Neural cell (in vitro differentiated cells): ENCODE measurements at regions not wholly inside any gene's neighbourhood (a gene's known extent, or its start where the extent isn't known, plus 50 kb on each side); places are given as distances from the start of the nearest gene placed in this dataset.

Source experiments
- H2AFZ ChIP-seq: fragments of 200-600, 300-800 bp; sonication (generic), shearing (Covaris generic); 2 replicates; pipeline ENCODE4 v1.6.0; 2014; ENCODE audit warnings: low read depth, mild to moderate bottlenecking, antibody characterized with exemption, low read length, moderate library complexity
- H3F3A ChIP-seq: fragments of 200-600 bp; shearing (Covaris generic); 2 replicates; pipeline ENCODE4 v1.6.1; 2016; ENCODE audit warnings: mild to moderate bottlenecking, moderate library complexity, mixed read lengths, antibody characterized with exemption, low read length; ENCODE audit not compliant: insufficient read depth, poor library complexity, severe bottlenecking
- H3K27ac ChIP-seq: fragments of 200-600, 300-800 bp; sonication (generic), shearing (Covaris generic); 2 replicates; pipeline ENCODE4 v1.5.1; 2014; ENCODE audit warnings: mild to moderate bottlenecking, low read length, moderate library complexity
- H3K27me3 ChIP-seq: fragments of 300-800, 200-600 bp; sonication (generic), shearing (Covaris generic); 2 replicates; pipeline ENCODE4 v1.6.0; 2014; ENCODE audit warnings: mild to moderate bottlenecking, low read depth, low read length, moderate library complexity; ENCODE audit not compliant: insufficient read depth
- H3K36me3 ChIP-seq: fragments of 300-800, 200-600 bp; sonication (generic), shearing (Covaris generic); 2 replicates; pipeline ENCODE4 v1.5.1; 2014; ENCODE audit warnings: mild to moderate bottlenecking, antibody characterized with exemption, low read length, moderate library complexity; ENCODE audit not compliant: insufficient read depth
- H3K4me2 ChIP-seq: fragments of 300-800, 200-600 bp; sonication (generic), shearing (Covaris generic); 2 replicates; pipeline ENCODE4 v1.6.0; 2014; ENCODE audit warnings: mild to moderate bottlenecking, low read length
- H3K4me3 ChIP-seq: fragments of 300-800, 200-600 bp; sonication (generic), shearing (Covaris generic); 2 replicates; pipeline ENCODE4 v1.5.1; 2014; ENCODE audit warnings: mild to moderate bottlenecking, low read length, moderate library complexity
- H3K79me2 ChIP-seq: fragments of 200-600 bp; shearing (Covaris generic); replicated peaks from 2 replicates; pipeline ENCODE4 v1.6.0; 2014; ENCODE audit warnings: mild to moderate bottlenecking, low read length, moderate library complexity; ENCODE audit not compliant: insufficient read depth
- H3K9ac ChIP-seq: fragments of 300-800, 200-600 bp; sonication (generic), shearing (Covaris generic); 2 replicates; pipeline ENCODE4 v1.6.1; 2016; ENCODE audit warnings: mild to moderate bottlenecking, low read length, mixed read lengths
- H3K9me2 ChIP-seq: fragments of 200-600 bp; shearing (Covaris generic); 2 replicates; pipeline ENCODE4 v1.6.1; 2016; ENCODE audit warnings: mild to moderate bottlenecking, low read length, mixed read lengths; ENCODE audit not compliant: insufficient read depth
- H3K9me3 ChIP-seq: fragments of 200-600, 300-800 bp; sonication (generic), shearing (Covaris generic); 2 replicates; pipeline ENCODE4 v1.6.1; 2016; ENCODE audit warnings: mild to moderate bottlenecking, mixed run types, low read length, moderate library complexity, mixed read lengths
- H4K20me1 ChIP-seq: fragments of 200-600 bp; shearing (Covaris generic); 2 replicates; pipeline ENCODE4 v1.6.1; 2016; ENCODE audit warnings: mild to moderate bottlenecking, mixed run types; ENCODE audit not compliant: insufficient read depth
- CTCF ChIP-seq: fragments of 450-650 bp; IDR thresholded peaks from 2 replicates; pipeline ENCODE4 v1.5.1; 2014; ENCODE audit warnings: antibody characterized with exemption, mild to moderate bottlenecking, moderate library complexity; ENCODE audit not compliant: poor library complexity, severe bottlenecking
- EP300 ChIP-seq: fragments of 450-650 bp; conservative IDR thresholded peaks from 2 replicates; pipeline ENCODE4 v1.6.1; 2014; ENCODE audit warnings: antibody characterized with exemption, mild to moderate bottlenecking, moderate library complexity; ENCODE audit not compliant: poor library complexity, severe bottlenecking
- EZH2 ChIP-seq: fragments of 200-600, 300-800 bp; shearing (Covaris generic), sonication (generic); IDR thresholded peaks from 2 replicates; pipeline ENCODE4 v1.6.1; 2014; ENCODE audit warnings: antibody characterized with exemption, low read length, borderline replicate concordance, mild to moderate bottlenecking; ENCODE audit not compliant: insufficient read depth, poor library complexity, severe bottlenecking
- MXI1 ChIP-seq: fragments of 450-650 bp; conservative IDR thresholded peaks from 2 replicates; pipeline ENCODE4 v1.6.1; 2014; ENCODE audit warnings: antibody characterized with exemption, mild to moderate bottlenecking; ENCODE audit not compliant: poor library complexity, severe bottlenecking
- POLR2AphosphoS5 ChIP-seq: IDR thresholded peaks from 2 replicates; pipeline ENCODE4 v1.6.1; 2012
- RAD21 ChIP-seq: fragments of 450-650 bp; conservative IDR thresholded peaks from 2 replicates; pipeline ENCODE4 v1.6.1; 2014; ENCODE audit warnings: antibody characterized with exemption, mild to moderate bottlenecking, moderate library complexity
- REST ChIP-seq: IDR thresholded peaks from 2 replicates; pipeline ENCODE4 v1.6.1; 2012; ENCODE audit warnings: borderline replicate concordance
- SMC3 ChIP-seq: fragments of 450-650 bp; conservative IDR thresholded peaks from 2 replicates; pipeline ENCODE4 v1.6.1; 2014; ENCODE audit warnings: antibody characterized with exemption, mild to moderate bottlenecking, moderate library complexity; ENCODE audit not compliant: poor library complexity
- TAF1 ChIP-seq: IDR thresholded peaks from 2 replicates; pipeline ENCODE4 v1.6.1; 2012; ENCODE audit warnings: low read depth

GRCh38 chr16:51655249-51655648 lies 504.2 kb upstream of the SALL1 start:
- Histone ChIP-seq H3K79me2 (no peaks in the 10 kb centered on the region), H2AFZ (no peak overlapping the region), H3K4me3 (no peak overlapping the region), H3F3A (no peaks in the 10 kb centered on the region), H3K4me2 (no peak overlapping the region), H3K9me3 (no peaks in the 10 kb centered on the region), H3K9me2 (no peaks in the 10 kb centered on the region), H4K20me1 (no peaks in the 10 kb centered on the region), H3K27ac (no peak overlapping the region), H3K27me3 (no peaks in the 10 kb centered on the region), H3K36me3 (no peaks in the 10 kb centered on the region), H3K9ac (no peak overlapping the region)
- TF ChIP-seq CTCF (no peak), MXI1 (no peak), RAD21 (no peak), EZH2 (no peak), POLR2AphosphoS5 (no peak), REST (no peak), EP300 (no peak), TAF1 (no peak), SMC3 (no peak)

- Histone ChIP-seq H3K79me2 (no peaks in the 10 kb centered on the region), H3K9ac (no peak overlapping the region), H3K4me3 (no peak overlapping the region), H3K36me3 (no peaks in the 10 kb centered on the region), H2AFZ (no peak overlapping the region), H3K9me2 (no peaks in the 10 kb centered on the region), H3K4me2 (no peak overlapping the region), H3K27ac (no peak overlapping the region), H4K20me1 (no peaks in the 10 kb centered on the region), H3K9me3 (peaks cover 3% of the 10 kb centered on the region), H3F3A (no peaks in the 10 kb centered on the region), H3K27me3 (no peaks in the 10 kb centered on the region)
- no peak for TF ChIP-seq TAF1
- no peak for TF ChIP-seq POLR2AphosphoS5
Observed at GRCh38 chr16:51651061-51651466, 500.0 kb upstream of the SALL1 start.

- Histone ChIP-seq H3K36me3 (no peaks in the 10 kb centered on the region), H3F3A (no peaks in the 10 kb centered on the region), H3K4me2 (no peak overlapping the region), H2AFZ (no peak overlapping the region), H3K27me3 (no peaks in the 10 kb centered on the region), H4K20me1 (no peaks in the 10 kb centered on the region), H3K9me3 (peaks cover 3% of the 10 kb centered on the region), H3K27ac (no peak overlapping the region), H3K9me2 (no peaks in the 10 kb centered on the region), H3K9ac (no peak overlapping the region), H3K79me2 (no peaks in the 10 kb centered on the region), H3K4me3 (no peak overlapping the region)
- TF ChIP-seq TAF1, result no peak
- TF ChIP-seq POLR2AphosphoS5, result no peak
- no peak for TF ChIP-seq EP300
- TF ChIP-seq REST, result no peak
- no peak for TF ChIP-seq RAD21
- TF ChIP-seq MXI1, result no peak
- TF ChIP-seq SMC3, result no peak
- TF ChIP-seq EZH2, result no peak
Observed at GRCh38 chr16:51649631-51650030, 498.6 kb upstream of the SALL1 start.
